ENCODE measurements at regions not wholly inside any gene's neighbourhood (a gene's known extent, or its start where the extent isn't known, plus 50 kb on each side); places are given as distances from the start of the nearest gene placed in this dataset.

- TF ChIP-seq THAP9 (CRISPR knock-in tag; IDR thresholded peaks at IDR 0.05; ENCODE audit: borderline replicate concordance) (no peak), MEIS2 (CRISPR knock-in tag; IDR thresholded peaks at IDR 0.05) (0 out of 2 replicates have a peak, but pooled peaks have one; percentile 39), ZNF7 (CRISPR knock-in tag; IDR thresholded peaks at IDR 0.05) (no peak), ZNF414 (CRISPR knock-in tag; IDR thresholded peaks at IDR 0.05) (0 out of 2 replicates have a peak, but pooled peaks have one; percentile 43), ZEB1 (IDR thresholded peaks at IDR 0.05; ENCODE audit: insufficient replicate concordance, low read depth) (peak; percentile 87), ZFY (CRISPR knock-in tag; IDR thresholded peaks at IDR 0.05) (no peak), PPARG (CRISPR knock-in tag; conservative IDR thresholded peaks at IDR 0.05) (peak; percentile 50; the same call in 1 of the 2 replicates), NR2F1 (CRISPR knock-in tag; IDR thresholded peaks at IDR 0.05) (0 out of 4 replicates have a peak, but pooled peaks of 1 of the 2 experiments have one; percentile 19), SRSF9 (IDR thresholded peaks at IDR 0.05; ENCODE audit: borderline replicate concordance, insufficient read depth, low read depth, low read length, poor library complexity, severe bottlenecking) (no peak), LCORL (IDR thresholded peaks at IDR 0.05) (peak; percentile 45; the same call in 1 of the 2 replicates), LCORL (CRISPR knock-in tag; IDR thresholded peaks at IDR 0.05) (peak; percentile 77), ZGPAT (CRISPR knock-in tag; IDR thresholded peaks at IDR 0.05) (peak; percentile 49; the same call in 1 of the 2 replicates), MTA3 (CRISPR knock-in tag; IDR thresholded peaks at IDR 0.05) (no peak), ZMYM4 (CRISPR knock-in tag; IDR thresholded peaks at IDR 0.05) (peak; percentile 57), DZIP1 (CRISPR knock-in tag; IDR thresholded peaks at IDR 0.05) (no peak)
- TF ChIP-seq, protein P1, sequence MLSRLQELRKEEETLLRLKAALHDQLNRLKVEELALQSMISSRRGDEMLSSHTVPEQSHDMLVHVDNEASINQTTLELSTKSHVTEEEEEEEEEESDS (CRISPR knock-in tag; IDR thresholded peaks at IDR 0.05; ENCODE audit: borderline replicate concordance), result no peak
Observed at GRCh38 chr5:56637321-56637920, 177.9 kb upstream of the MAP3K1 start (continued).

Measured in HepG2 (cell line).